ENCODE measurements at regions not wholly inside any gene's neighbourhood (a gene's known extent, or its start where the extent isn't known, plus 50 kb on each side); places are given as distances from the start of the nearest gene placed in this dataset.
A peak's percentile ranks its signal among the peaks of the same experiment; 100 is the strongest.

- Histone ChIP-seq H3K27ac (replicated peaks; ENCODE audit: low read length) (no peak overlapping the region), H2BK120ac (ENCODE audit: low read depth, low read length) (no peak overlapping the region), H3K4ac (ENCODE audit: low read length) (no peak overlapping the region), H3K23ac (ENCODE audit: low read depth, low read length, poor library complexity) (no peak overlapping the region), H3K4me2 (ENCODE audit: insufficient read depth, low read length, poor library complexity, severe bottlenecking) (no peak overlapping the region), H3K9me3 (replicated peaks in 1 of 2; ENCODE audit: control insufficient read depth in 2 of 2, insufficient read depth in 1 of 2, low read depth in 1 of 2, low read length in 2 of 2) (no peaks in the 10 kb centered on the region), H2BK15ac (ENCODE audit: low read length) (no peak overlapping the region), H3K9ac (ENCODE audit: low read depth, low read length, poor library complexity) (no peak overlapping the region), H2BK12ac (ENCODE audit: low read length) (no peak overlapping the region), H4K8ac (ENCODE audit: low read depth, low read length) (no peak overlapping the region), H3K4me1 (ENCODE audit: control insufficient read depth in 2 of 2, insufficient read depth in 1 of 2, low read depth in 1 of 2, low read length in 2 of 2) (peaks cover 4% of the 10 kb centered on the region in 2 donors), H2AK5ac (ENCODE audit: low read depth, low read length) (no peak overlapping the region), H2BK5ac (ENCODE audit: low read length) (no peak overlapping the region), H3K27me3 (ENCODE audit: control insufficient read depth in 3 of 3, insufficient read depth in 3 of 3, low read depth in 1 of 3, low read length in 3 of 3) (peaks cover 0 to 6% (median 0%) of the 10 kb centered on the region in 3 experiments), H3K14ac (ENCODE audit: low read length) (no peak overlapping the region), H3K18ac (ENCODE audit: low read length) (no peak overlapping the region), H3K36me3 (replicated peaks in 1 of 2; ENCODE audit: control insufficient read depth in 2 of 2, insufficient read depth in 2 of 2, low read length in 2 of 2) (no peaks in the 10 kb centered on the region), H3K4me3 (ENCODE audit: low read length in 2 of 2) (no peak overlapping the region), H4K91ac (ENCODE audit: low read depth, low read length, poor library complexity) (no peak overlapping the region), H3K79me1 (ENCODE audit: low read depth, low read length) (no peaks in the 10 kb centered on the region), H2AFZ (ENCODE audit: low read length) (no peak overlapping the region)
- no peak for DNase-seq (ENCODE audit: low spot score)
- no CpG with 5 or more reads among the region's 10 CpGs for WGBS, 2 donors (ENCODE audit: extremely low coverage in 2 of 2, insufficient read length in 2 of 2, insufficient replicate concordance in 1 of 2)
These were observed 99.1 kb upstream of the ENPP6 start for GRCh38 chr4:184316821-184317220.

DNA sequence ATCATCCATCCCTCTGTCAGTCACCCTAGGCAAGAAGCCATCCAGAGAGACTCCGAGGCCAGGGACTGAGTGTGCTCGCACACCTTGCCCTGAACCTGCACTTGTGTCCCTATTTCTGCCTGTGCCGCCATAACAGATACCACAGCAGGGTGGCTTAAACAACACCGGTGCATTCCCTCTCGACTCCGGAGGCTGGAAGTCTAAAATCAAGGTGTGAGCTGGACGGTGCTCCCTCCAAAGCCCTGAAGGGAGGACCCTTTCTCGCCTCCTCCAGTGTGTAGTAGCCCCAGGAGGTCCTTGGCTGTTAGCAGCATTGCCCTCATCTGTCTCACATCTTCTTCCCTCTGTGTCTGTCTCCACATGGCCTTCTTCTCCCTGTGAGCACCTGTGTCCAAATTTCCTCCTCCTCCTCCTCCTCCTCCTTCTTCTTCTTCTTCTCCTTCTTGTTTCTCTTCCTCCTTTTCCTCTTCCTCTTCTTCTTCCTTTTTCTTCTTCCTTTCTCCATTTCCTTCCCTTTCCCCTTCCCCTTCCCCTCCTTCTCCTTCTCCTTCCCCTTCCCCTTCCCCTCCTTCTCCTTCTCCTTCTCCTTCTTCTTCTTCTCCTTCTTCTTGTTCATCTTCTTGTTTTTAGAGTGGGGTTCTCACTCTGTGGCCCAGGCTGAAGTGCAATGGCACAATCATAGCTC is 98.1 kb upstream of the ENPP6 start:
- H2BK15ac ChIP-seq (ENCODE audit: low read length), result no peak overlapping the region
- no peak overlapping the region for H2BK12ac ChIP-seq (ENCODE audit: low read length)
- no peak overlapping the region for H3K23ac ChIP-seq (ENCODE audit: low read depth, low read length, poor library complexity)
- no peaks in the 10 kb centered on the region for H3K79me1 ChIP-seq (ENCODE audit: low read depth, low read length)
- H2AFZ ChIP-seq (ENCODE audit: low read length), result no peak overlapping the region
- no peak overlapping the region for H3K27ac ChIP-seq (replicated peaks; ENCODE audit: low read length)
- no peak overlapping the region for H2AK5ac ChIP-seq (ENCODE audit: low read depth, low read length)
- H3K4ac ChIP-seq (ENCODE audit: low read length), result no peak overlapping the region
- H4K8ac ChIP-seq (ENCODE audit: low read depth, low read length), result no peak overlapping the region
- DNase-seq (ENCODE audit: low spot score), result no peak
- H3K4me2 ChIP-seq (ENCODE audit: insufficient read depth, low read length, poor library complexity, severe bottlenecking), result no peak overlapping the region
- no peak overlapping the region for H3K4me3 ChIP-seq (ENCODE audit: low read length in 2 of 2)
- no peak overlapping the region for H3K9ac ChIP-seq (ENCODE audit: low read depth, low read length, poor library complexity)
- no peak overlapping the region for H3K18ac ChIP-seq (ENCODE audit: low read length)
- peaks cover 4% of the 10 kb centered on the region in 2 donors for H3K4me1 ChIP-seq (ENCODE audit: control insufficient read depth in 2 of 2, insufficient read depth in 1 of 2, low read depth in 1 of 2, low read length in 2 of 2)
- no peak overlapping the region for H2BK5ac ChIP-seq (ENCODE audit: low read length)
- peaks cover 0 to 6% (median 0%) of the 10 kb centered on the region in 3 experiments for H3K27me3 ChIP-seq (ENCODE audit: control insufficient read depth in 3 of 3, insufficient read depth in 3 of 3, low read depth in 1 of 3, low read length in 3 of 3)
- H3K9me3 ChIP-seq (replicated peaks in 1 of 2; ENCODE audit: control insufficient read depth in 2 of 2, insufficient read depth in 1 of 2, low read depth in 1 of 2, low read length in 2 of 2), result no peaks in the 10 kb centered on the region
- no peak overlapping the region for H3K14ac ChIP-seq (ENCODE audit: low read length)
- no CpG with 5 or more reads among the region's 8 CpGs for WGBS, 2 donors (ENCODE audit: extremely low coverage in 2 of 2, insufficient read length in 2 of 2, insufficient replicate concordance in 1 of 2)
- H2BK120ac ChIP-seq (ENCODE audit: low read depth, low read length), result no peak overlapping the region
- no peak overlapping the region for H4K91ac ChIP-seq (ENCODE audit: low read depth, low read length, poor library complexity)
- H3K36me3 ChIP-seq (replicated peaks in 1 of 2; ENCODE audit: control insufficient read depth in 2 of 2, insufficient read depth in 2 of 2, low read length in 2 of 2), result no peaks in the 10 kb centered on the region

- peaks cover 0 to 6% (median 0%) of the 10 kb centered on the region in 3 experiments for H3K27me3 ChIP-seq (ENCODE audit: control insufficient read depth in 3 of 3, insufficient read depth in 3 of 3, low read depth in 1 of 3, low read length in 3 of 3)
- H4K8ac ChIP-seq (ENCODE audit: low read depth, low read length), result no peak overlapping the region
- no peak overlapping the region for H3K4me3 ChIP-seq (ENCODE audit: low read length in 2 of 2)
- no peak overlapping the region for H3K4me2 ChIP-seq (ENCODE audit: insufficient read depth, low read length, poor library complexity, severe bottlenecking)
- no peak overlapping the region for H2BK15ac ChIP-seq (ENCODE audit: low read length)
- H3K18ac ChIP-seq (ENCODE audit: low read length), result peak overlapping the region; percentile 79
- WGBS, 2 donors (ENCODE audit: extremely low coverage in 2 of 2, insufficient read length in 2 of 2, insufficient replicate concordance in 1 of 2), result no CpG with 5 or more reads among the region's 16 CpGs
- H3K23ac ChIP-seq (ENCODE audit: low read depth, low read length, poor library complexity), result no peak overlapping the region
- no peak overlapping the region for H3K9ac ChIP-seq (ENCODE audit: low read depth, low read length, poor library complexity)
- no peaks in the 10 kb centered on the region for H3K36me3 ChIP-seq (replicated peaks in 1 of 2; ENCODE audit: control insufficient read depth in 2 of 2, insufficient read depth in 2 of 2, low read length in 2 of 2)
- no peak overlapping the region for H3K4ac ChIP-seq (ENCODE audit: low read length)
- no peaks in the 10 kb centered on the region for H3K9me3 ChIP-seq (replicated peaks in 1 of 2; ENCODE audit: control insufficient read depth in 2 of 2, insufficient read depth in 1 of 2, low read depth in 1 of 2, low read length in 2 of 2)
- DNase-seq (ENCODE audit: low spot score), result no peak
- no peaks in the 10 kb centered on the region for H3K79me1 ChIP-seq (ENCODE audit: low read depth, low read length)
- peaks cover 4% of the 10 kb centered on the region in 2 donors for H3K4me1 ChIP-seq (ENCODE audit: control insufficient read depth in 2 of 2, insufficient read depth in 1 of 2, low read depth in 1 of 2, low read length in 2 of 2)
- H3K14ac ChIP-seq (ENCODE audit: low read length), result no peak overlapping the region
- H3K27ac ChIP-seq (replicated peaks; ENCODE audit: low read length), result no peak overlapping the region
- no peak overlapping the region for H4K91ac ChIP-seq (ENCODE audit: low read depth, low read length, poor library complexity)
- no peak overlapping the region for H2AFZ ChIP-seq (ENCODE audit: low read length)
- no peak overlapping the region for H2AK5ac ChIP-seq (ENCODE audit: low read depth, low read length)
- H2BK5ac ChIP-seq (ENCODE audit: low read length), result no peak overlapping the region
- no peak overlapping the region for H2BK120ac ChIP-seq (ENCODE audit: low read depth, low read length)
- no peak overlapping the region for H2BK12ac ChIP-seq (ENCODE audit: low read length)
These were observed 96.3 kb upstream of the ENPP6 start for GRCh38 chr4:184313702-184314659.

DNA sequence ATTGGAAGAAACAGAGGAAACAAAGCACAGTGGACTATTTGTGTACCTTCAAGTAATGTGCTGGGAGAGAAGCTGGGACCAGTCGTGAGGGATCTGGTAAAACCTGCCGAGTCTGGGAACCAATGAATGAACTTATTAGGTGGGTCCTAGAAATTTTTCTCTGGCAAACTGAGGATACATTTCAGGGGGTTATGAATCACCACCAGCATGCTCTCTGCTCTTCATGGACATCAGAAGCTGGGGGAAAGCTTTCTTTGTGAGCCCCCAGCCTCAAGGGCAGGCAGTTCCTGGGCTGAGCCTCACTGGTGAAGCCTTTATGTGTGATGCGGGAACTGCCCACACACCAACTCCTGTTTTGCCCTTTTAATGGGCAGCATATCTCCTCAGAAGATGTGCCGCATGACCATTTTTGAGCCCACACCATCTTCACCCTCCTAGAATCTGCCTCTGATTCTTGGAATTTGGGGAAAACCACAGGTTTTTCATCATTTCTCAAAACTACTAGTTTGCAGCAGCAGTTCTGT is 95.4 kb upstream of the ENPP6 start:
- H3K27me3 ChIP-seq (ENCODE audit: control insufficient read depth in 3 of 3, insufficient read depth in 3 of 3, low read depth in 1 of 3, low read length in 3 of 3), result peaks cover 0 to 6% (median 0%) of the 10 kb centered on the region in 3 experiments
- H3K27ac ChIP-seq (replicated peaks; ENCODE audit: low read length), result no peak overlapping the region
- H3K9me3 ChIP-seq (replicated peaks in 1 of 2; ENCODE audit: control insufficient read depth in 2 of 2, insufficient read depth in 1 of 2, low read depth in 1 of 2, low read length in 2 of 2), result no peaks in the 10 kb centered on the region
- H4K91ac ChIP-seq (ENCODE audit: low read depth, low read length, poor library complexity), result no peak overlapping the region
- WGBS, 2 donors (ENCODE audit: extremely low coverage in 2 of 2, insufficient read length in 2 of 2, insufficient replicate concordance in 1 of 2), result no CpG with 5 or more reads among the region's 4 CpGs
- no peak overlapping the region for H3K9ac ChIP-seq (ENCODE audit: low read depth, low read length, poor library complexity)
- no peak overlapping the region for H3K4ac ChIP-seq (ENCODE audit: low read length)
- H3K4me3 ChIP-seq (ENCODE audit: low read length in 2 of 2), result no peak overlapping the region
- H2BK5ac ChIP-seq (ENCODE audit: low read length), result no peak overlapping the region
- H3K79me1 ChIP-seq (ENCODE audit: low read depth, low read length), result no peaks in the 10 kb centered on the region
- H3K23ac ChIP-seq (ENCODE audit: low read depth, low read length, poor library complexity), result no peak overlapping the region
- H3K4me1 ChIP-seq (ENCODE audit: control insufficient read depth in 2 of 2, insufficient read depth in 1 of 2, low read depth in 1 of 2, low read length in 2 of 2), result peaks cover 4% of the 10 kb centered on the region in 2 donors
- no peak overlapping the region for H3K4me2 ChIP-seq (ENCODE audit: insufficient read depth, low read length, poor library complexity, severe bottlenecking)
- H3K14ac ChIP-seq (ENCODE audit: low read length), result no peak overlapping the region
- H2BK12ac ChIP-seq (ENCODE audit: low read length), result no peak overlapping the region
- no peak overlapping the region for H2AFZ ChIP-seq (ENCODE audit: low read length)
- no peak overlapping the region for H3K18ac ChIP-seq (ENCODE audit: low read length)
- no peaks in the 10 kb centered on the region for H3K36me3 ChIP-seq (replicated peaks in 1 of 2; ENCODE audit: control insufficient read depth in 2 of 2, insufficient read depth in 2 of 2, low read length in 2 of 2)
- no peak overlapping the region for H4K8ac ChIP-seq (ENCODE audit: low read depth, low read length)
- no peak overlapping the region for H2AK5ac ChIP-seq (ENCODE audit: low read depth, low read length)
- H2BK15ac ChIP-seq (ENCODE audit: low read length), result no peak overlapping the region
- no peak for DNase-seq (ENCODE audit: low spot score)
- no peak overlapping the region for H2BK120ac ChIP-seq (ENCODE audit: low read depth, low read length)
